Dermis blood vessel endothelial cell (primary cell): ENCODE measurements at regions not wholly inside any gene's neighbourhood (a gene's known extent, or its start where the extent isn't known, plus 50 kb on each side); places are given as distances from the start of the nearest gene placed in this dataset.

ENCODE experiments used
- DNase-seq: peaks from one replicate; pipeline ENCODE4 v3.0.0; 2010

DNA sequence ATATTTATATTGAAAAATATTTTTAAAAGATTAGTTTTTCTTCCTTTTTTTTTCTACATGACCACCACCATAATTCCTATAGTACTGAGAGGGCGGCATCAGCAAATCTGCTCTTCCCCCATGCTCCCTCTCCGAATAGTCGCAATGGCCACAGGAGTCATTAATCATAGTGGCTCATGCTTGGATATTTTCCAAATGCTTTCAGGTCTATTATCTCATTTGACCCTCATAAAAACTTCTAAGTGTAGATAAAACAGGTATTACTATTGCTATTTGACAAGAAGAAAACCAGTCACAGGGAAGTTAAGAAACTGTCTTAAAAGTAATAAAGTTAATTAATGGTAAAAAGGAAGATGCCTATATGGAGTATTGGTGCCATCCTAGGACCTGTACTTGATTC, 440.7 kb downstream of the CMPK2 start:
- DNase-seq: no peak

DNA sequence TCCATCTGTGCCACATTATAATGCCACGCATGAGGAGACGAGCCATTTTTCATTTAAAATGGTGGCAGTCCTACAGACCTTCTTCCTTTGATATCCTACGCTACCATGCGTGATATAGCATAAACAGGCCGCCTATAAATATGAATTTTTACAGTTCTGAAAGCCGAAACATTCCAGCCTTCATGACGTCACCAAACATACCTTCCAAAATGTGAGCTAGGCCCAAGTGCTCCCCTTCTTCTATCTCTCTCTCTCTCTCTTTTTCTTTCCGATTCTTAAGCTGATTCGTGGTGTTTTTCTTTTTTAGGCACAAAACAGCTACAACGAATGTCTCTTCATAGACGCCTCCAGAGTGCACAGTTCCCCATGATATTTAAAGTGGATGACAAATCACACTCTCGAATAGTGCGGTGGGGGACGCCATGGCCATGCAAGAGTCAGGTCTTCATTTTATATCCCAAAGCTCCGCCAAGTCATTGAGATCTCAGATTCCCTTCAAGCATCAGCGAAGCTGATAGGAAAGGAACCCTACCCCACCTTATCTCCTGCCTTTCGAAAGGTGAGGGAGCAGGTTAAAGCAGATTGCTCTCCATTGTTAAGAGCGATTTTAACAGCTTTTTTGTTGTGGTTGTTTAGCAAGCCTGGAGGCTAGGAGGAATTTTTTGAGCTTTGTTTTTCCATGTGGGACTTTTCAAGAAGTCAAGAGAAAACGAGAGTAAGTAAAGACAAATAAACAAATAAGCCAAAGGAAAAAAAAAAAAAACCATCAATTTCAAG, 436.3 kb downstream of the CMPK2 start:
- no peak for DNase-seq

DNA sequence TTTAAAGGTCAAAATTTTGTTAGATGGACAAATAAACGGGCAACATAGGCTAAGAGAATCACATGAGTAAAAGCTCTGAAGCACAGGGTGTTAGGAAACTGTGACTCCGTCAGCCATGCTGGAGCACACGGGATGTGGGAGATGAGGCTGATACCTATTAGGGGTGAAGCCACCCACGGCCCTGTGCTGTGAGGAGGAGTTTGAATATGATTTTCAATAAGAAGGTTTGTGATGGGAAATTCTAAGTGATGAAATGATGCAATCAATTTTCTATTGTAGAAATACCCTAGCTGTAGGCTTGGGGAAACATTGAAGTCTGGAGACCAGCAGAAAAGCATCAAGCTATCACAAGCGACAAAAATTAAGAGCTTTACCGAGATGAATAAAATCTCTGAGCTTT, 431.3 kb downstream of the CMPK2 start:
- no peak for DNase-seq

- DNase-seq: no peak
These were observed 423.9 kb downstream of the CMPK2 start for GRCh38 chr2:6441800-6442199.

DNA sequence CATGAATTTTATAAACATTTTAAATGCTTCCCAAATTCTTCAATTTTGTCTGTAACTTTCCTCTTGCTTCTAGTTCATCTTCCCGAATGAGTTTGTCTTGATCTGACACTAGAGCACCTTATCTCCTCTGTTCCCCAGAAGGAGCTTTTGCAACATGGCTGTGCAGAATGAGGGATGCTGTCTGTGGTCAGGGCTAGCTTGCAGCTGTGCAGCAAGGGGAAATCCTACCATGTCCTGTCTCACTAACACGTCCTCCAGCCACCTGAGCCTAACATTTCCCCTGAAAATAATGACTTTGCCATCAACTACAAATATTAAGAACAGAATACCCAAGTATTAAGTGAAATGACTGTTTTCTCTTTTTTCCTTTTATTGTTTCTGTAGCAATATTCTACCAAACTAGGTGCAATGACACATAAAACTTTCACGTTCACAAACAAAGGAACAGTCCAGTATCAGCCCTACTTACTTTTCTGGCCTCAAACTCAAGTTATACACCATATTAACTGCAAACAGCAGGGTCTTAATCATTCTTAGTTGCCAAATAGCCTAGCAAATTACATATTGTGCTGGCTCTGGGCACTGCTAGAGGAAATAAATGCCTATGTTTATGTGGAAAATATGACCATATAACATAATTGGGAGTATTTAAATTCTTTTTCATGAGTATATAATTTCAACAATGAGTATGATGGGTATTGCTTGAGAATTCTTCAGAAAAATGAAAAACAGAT, 423.3 kb downstream of the CMPK2 start:
- no peak for DNase-seq

- DNase-seq: no peak
These were observed 422.5 kb downstream of the CMPK2 start for GRCh38 chr2:6443061-6443823.

GRCh38 chr2:6444514-6444913, 421.2 kb downstream of the CMPK2 start:
- no peak for DNase-seq

GRCh38 chr2:6445156-6445555, 420.6 kb downstream of the CMPK2 start:
- DNase-seq: no peak

DNA sequence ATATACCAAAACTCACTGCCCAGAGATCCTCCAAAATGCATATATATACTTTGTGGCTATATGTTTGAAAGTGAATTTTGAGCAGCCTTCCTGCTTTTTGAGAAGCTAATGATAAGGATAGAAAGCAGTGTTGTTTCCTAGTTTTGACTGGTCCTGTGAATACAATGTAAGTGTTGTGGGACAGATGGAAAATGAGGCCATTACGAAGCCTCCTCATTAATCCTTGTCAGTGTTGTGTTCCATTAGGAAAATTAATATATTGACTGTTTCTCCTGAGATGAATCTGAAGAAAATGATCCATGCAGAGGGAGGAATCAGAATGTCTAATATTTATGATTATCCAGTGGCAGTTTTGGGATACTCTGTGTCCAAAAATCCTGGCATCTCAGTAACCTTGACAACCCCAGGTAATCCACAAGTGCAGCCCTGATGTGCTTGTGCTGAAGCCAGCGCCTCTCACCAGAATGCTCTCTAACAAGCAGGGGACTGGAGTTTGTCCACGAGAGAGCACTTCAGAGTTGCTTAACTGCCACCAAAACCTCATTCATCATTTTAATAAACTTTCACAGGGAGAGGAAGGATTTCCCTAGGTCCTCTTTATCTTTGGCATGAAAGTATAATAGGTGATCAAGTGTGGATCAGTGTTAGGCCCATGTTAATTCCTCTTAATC, 418.6 kb downstream of the CMPK2 start:
- no peak for DNase-seq

- DNase-seq: no peak
These were observed 416.8 kb downstream of the CMPK2 start for GRCh38 chr2:6448893-6449292.

DNA sequence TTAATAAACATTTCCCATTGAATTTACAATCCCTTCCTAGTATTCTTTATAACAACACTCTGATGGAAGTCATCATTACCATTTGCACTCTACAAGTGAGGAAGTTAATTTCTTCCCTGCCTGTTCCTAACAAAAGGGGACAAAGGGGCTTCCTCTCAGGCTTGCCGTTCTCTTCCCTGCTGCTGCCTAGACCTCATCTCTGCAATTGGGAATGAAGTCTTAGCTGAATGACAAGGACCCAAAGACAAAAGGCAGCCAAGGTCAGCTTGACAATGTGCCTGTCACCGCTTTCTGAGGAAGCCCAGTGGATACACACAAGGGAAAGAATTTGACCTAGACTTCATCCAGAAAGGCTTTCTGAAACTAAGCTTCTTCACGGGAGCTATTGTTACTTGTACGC, 416.4 kb downstream of the CMPK2 start:
- no peak for DNase-seq

DNA sequence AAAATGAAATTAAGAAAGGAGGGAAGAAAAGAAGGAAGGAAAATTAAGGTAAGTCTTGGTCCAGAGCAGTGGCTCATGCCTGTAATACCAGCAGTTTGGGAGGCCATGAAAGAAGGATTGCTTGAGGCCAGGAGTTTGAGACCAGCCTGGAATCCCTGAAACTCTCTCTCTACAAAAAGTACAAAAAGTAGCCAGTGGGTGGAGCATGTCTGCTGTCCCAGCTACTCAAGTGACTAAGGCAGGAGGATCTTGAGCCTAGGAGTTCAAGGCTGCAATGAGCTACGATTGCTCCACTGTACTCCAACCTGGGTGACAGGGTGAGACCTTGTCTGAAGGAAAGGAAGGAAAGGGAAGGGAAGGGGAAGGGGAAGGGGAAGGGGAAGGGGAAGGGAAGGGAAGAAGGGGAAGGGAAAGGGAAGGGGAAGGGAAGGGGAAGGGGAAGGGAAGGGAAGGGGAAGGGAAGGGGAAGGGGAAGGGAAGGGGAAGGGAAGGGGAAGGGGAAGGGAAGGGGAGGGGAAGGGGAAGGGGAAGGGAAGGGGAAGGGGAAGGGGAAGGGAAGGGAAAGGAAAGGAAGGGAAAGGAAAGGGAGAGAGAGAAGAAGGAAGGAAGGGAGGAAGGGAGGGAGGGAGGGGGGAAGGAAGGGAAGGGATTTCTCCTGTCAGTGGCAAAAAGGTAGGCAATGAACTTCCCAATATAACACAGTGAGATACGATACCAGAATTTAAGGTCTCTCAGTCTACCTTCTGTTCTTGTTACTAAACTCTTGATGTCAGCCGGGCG, 412.8 kb downstream of the CMPK2 start:
- DNase-seq: no peak

DNA sequence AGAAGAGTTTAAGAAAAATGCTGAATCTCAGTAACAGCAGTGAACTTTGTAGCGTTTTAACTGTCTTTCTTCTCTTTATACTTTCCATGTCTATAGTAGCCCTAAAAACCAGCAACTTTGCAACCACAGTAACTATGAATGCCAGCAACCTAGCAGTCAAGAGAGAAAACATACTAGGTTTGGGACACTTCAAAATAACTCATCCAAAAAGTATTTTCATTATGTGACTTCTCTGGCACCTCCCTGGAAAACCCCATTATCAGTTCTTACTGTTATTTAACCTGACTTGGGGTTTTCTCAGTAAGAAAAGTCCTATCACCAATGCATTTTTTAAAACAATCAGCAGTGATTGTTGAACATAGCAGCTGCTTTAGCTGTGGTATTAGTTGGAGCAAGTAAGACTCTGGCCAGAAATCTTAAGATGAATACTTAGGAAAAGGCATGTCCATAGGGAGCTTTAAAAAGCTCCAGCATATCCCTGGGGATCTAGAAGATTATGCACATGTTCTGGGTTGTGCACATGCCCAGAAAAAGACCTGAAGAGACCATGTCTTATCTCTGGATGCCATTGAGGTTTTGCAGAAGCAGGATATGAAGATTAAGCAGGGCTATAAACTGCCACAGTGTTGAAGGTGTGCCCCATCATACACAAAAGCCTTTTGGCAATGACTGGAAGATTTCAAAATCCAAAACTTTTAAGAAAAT, 411.3 kb downstream of the CMPK2 start:
- DNase-seq: no peak

GRCh38 chr2:6459138-6459537, 406.6 kb downstream of the CMPK2 start:
- DNase-seq: no peak

DNA sequence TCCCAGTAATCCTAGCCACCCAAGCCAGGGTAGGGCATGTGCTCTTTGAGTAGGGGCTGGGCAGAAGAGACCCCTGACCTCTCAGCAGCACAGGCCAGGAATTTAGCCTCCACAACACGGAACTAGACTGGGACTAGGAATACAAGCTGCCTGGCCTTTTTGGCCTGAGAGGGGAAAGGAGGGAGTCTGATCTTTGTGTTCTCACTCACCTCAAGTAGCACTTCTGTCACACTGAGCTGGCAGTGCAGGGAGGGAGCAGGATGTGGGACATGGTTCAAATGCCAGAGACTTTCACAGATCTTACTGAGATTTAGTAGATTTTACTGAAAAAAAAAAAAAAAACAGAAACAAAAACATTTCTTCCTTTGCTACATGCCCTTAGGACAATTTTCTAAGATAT, 395.2 kb downstream of the CMPK2 start:
- no peak for DNase-seq

DNA sequence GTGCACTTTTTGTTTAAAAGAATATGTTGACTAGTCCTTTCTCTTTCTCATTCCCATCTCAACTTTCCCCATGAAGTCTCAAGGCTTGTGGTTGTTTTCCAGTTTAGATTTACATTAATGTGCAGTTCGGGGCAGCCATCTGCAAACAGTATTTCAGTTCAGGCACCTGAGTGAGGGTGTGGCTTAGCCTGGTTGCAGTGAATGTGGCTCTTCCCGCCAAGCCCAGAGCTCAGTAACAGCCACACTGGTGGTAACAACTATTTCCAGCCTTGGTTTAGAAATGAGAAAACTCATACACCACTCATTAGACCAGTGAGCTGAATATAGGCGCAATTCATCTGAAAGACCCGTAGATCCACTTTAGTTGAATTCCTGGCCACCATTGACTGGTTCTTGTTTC, 394.3 kb downstream of the CMPK2 start:
- DNase-seq: no peak

- DNase-seq: no peak
These were observed 391.3 kb downstream of the CMPK2 start for GRCh38 chr2:6474161-6475140.

DNA sequence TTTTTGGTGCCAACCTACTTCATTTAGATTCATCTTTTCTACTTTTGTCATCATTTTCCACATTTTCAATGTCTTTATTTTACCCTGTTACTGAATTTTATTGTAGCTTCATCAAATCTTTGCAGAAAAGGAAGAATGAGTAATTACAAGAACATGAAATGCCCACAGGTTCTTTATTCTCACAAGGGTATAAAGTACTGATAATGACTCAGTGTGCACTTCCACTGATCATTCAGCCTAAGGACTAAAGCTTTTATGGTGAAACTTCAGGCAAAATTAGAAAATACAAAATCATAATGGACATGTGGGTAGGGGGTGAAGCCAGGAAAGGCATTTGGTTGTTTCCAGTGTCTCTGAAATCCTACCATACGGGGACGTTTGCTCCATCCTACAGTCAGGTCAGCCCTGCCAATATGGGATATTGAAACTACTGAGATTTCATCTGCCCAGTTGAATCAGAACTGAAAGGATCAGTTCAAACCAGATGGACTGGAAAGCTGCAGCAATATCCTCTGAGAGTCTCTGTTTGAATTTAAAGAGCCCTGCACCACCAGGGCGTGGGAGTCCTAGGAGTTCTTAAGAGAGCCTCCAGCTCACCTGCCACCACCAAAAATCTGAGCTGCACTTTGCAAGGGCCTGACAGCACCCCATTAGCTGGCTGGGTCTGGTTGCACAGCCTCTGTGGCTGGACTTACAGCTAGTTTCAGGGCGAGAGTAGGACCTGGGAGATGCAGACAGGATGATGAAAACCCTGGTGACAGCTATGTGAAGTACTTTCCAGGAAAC, 390.4 kb downstream of the CMPK2 start:
- no peak for DNase-seq

DNA sequence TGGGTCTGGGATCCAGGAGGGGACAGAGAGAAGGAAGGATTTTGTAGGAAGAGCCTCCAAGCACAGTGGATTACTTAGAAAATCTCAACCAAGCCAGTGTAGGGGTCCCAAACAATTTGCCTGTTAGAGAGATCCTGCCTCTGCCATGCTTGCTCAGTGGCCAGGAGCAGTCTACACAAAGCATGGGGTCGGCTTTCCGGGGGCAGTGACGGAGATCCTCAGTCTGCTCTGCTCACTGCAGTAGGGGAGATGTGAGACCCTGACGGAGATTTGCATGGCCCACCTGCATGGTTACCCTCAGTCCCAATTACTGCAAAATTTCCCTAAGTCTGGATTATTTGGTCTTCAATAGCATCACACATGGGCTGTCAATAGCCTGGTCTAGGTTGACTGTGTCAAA, 385.2 kb downstream of the CMPK2 start:
- no peak for DNase-seq
